GM23338 (cell line): ENCODE measurements at regions not wholly inside any gene's neighbourhood (a gene's known extent, or its start where the extent isn't known, plus 50 kb on each side); places are given as distances from the start of the nearest gene placed in this dataset.

ENCODE experiments used
- ATAC-seq: fragments of 200-7000 bp; cut with Tn5 transposase; 3 replicates; pipeline ENCODE4 v1.9.1; 2020
- DNase-seq: peaks from one replicate; pipeline ENCODE4 v3.0.0-alpha.2; 2015; ENCODE audit warnings: low spot score
- H2AFZ ChIP-seq: fragments of 200-600 bp; sonication (generic); 2 replicates; pipeline ENCODE4 v1.8.0; 2016; ENCODE audit warnings: antibody characterized with exemption, mild to moderate bottlenecking, moderate library complexity
- H3F3A ChIP-seq: fragments of 200-600 bp; sonication (generic); replicated peaks from 2 replicates; pipeline ENCODE4 v1.8.0; 2017; ENCODE audit warnings: antibody characterized with exemption, mixed run types, low read depth
- H3K27ac ChIP-seq: fragments of 200-600 bp; sonication (generic); 2 replicates; pipeline ENCODE4 v1.6.1; 2016; ENCODE audit warnings: low read depth
- H3K27me3 ChIP-seq: fragments of 200-600 bp; sonication (generic); 2 replicates; pipeline ENCODE4 v1.8.0; 2016; ENCODE audit warnings: mild to moderate bottlenecking, mixed run types, moderate library complexity; ENCODE audit not compliant: insufficient read depth
- H3K36me3 ChIP-seq: fragments of 200-600 bp; sonication (generic); 2 replicates; pipeline ENCODE4 v1.8.0; 2016; ENCODE audit warnings: mild to moderate bottlenecking; ENCODE audit not compliant: insufficient read depth
- H3K4me1 ChIP-seq: fragments of 200-600 bp; sonication (generic); 2 replicates; pipeline ENCODE4 v1.8.0; 2016; ENCODE audit warnings: mild to moderate bottlenecking, moderate library complexity; ENCODE audit not compliant: insufficient read depth
- H3K4me2 ChIP-seq: fragments of 200-600 bp; sonication (generic); 2 replicates; pipeline ENCODE4 v1.7.1; 2017; ENCODE audit warnings: mixed run types
- H3K4me3 ChIP-seq: fragments of 200-600 bp; sonication (generic); 2 replicates; pipeline ENCODE4 v1.6.1; 2016; ENCODE audit warnings: mixed run types
- H3K79me2 ChIP-seq: fragments of 200-600 bp; sonication (generic); replicated peaks from 2 replicates; pipeline ENCODE4 v1.8.0; 2017; ENCODE audit warnings: mild to moderate bottlenecking; ENCODE audit not compliant: insufficient read depth
- H3K9me2 ChIP-seq: fragments of 200-600 bp; sonication (generic); 2 replicates; pipeline ENCODE4 v1.8.0; 2017; ENCODE audit not compliant: insufficient read depth
- H4K20me1 ChIP-seq: fragments of 200-600 bp; sonication (generic); replicated peaks from 2 replicates; pipeline ENCODE4 v1.8.0; 2017; ENCODE audit warnings: mild to moderate bottlenecking; ENCODE audit not compliant: insufficient read depth
- H3K27ac Mint-ChIP-seq: 2 replicates; pipeline ENCODE4 v1.8.0; 2020; ENCODE audit warnings: inconsistent platforms, mild to moderate bottlenecking, moderate library complexity, mixed read lengths
- H3K27me3 Mint-ChIP-seq: 3 replicates; pipeline ENCODE4 v1.8.0; 2022; ENCODE audit warnings: low read depth, mild to moderate bottlenecking, moderate library complexity, mixed read lengths, inconsistent platforms; ENCODE audit not compliant: insufficient read depth, poor library complexity
- H3K36me3 Mint-ChIP-seq: 3 replicates; pipeline ENCODE4 v1.8.0; 2021; ENCODE audit warnings: low read depth, mild to moderate bottlenecking, inconsistent platforms, moderate library complexity, mixed read lengths
- H3K4me1 Mint-ChIP-seq: 3 replicates; pipeline ENCODE4 v1.8.0; 2020; ENCODE audit warnings: mild to moderate bottlenecking, inconsistent platforms, mixed read lengths
- H3K4me3 Mint-ChIP-seq: 3 replicates; pipeline ENCODE4 v1.8.0; 2021; ENCODE audit warnings: moderate library complexity, mild to moderate bottlenecking, inconsistent platforms, mixed read lengths
- H3K9me3 Mint-ChIP-seq: 3 replicates; pipeline ENCODE4 v1.8.0; 2020; ENCODE audit warnings: moderate library complexity, mild to moderate bottlenecking, inconsistent platforms, mixed read lengths
- CREB1 ChIP-seq: fragments of 250-450 bp; sonication (Bioruptor Pico); IDR thresholded peaks from 2 replicates; pipeline ENCODE4 v1.5.0; 2020; ENCODE audit warnings: low read depth, mild to moderate bottlenecking, moderate library complexity
- ETS1 ChIP-seq: IDR thresholded peaks from 2 replicates; pipeline ENCODE4 v1.6.1; 2016; ENCODE audit warnings: antibody characterized with exemption
- EZH2 ChIP-seq: fragments of 200-600 bp; sonication (generic); IDR thresholded peaks from one replicate; pipeline ENCODE4 v1.8.0; 2017; ENCODE audit warnings: antibody characterized with exemption, mild to moderate bottlenecking, low read depth; ENCODE audit not compliant: unreplicated experiment
- EZH2phosphoT487 ChIP-seq: fragments of 200-600 bp; sonication (generic); IDR thresholded peaks from one replicate; pipeline ENCODE4 v1.8.1; 2018; ENCODE audit warnings: antibody characterized with exemption; ENCODE audit not compliant: unreplicated experiment
- JUNB ChIP-seq: IDR thresholded peaks from one replicate; pipeline ENCODE4 v1.6.1; 2016; ENCODE audit warnings: antibody characterized with exemption; ENCODE audit not compliant: unreplicated experiment
- NANOG ChIP-seq: IDR thresholded peaks from 2 replicates; pipeline ENCODE4 v1.6.1; 2016; ENCODE audit warnings: antibody characterized with exemption, borderline replicate concordance
- POLR2AphosphoS5 ChIP-seq: IDR thresholded peaks from 2 replicates; pipeline ENCODE4 v1.6.1; 2016; ENCODE audit warnings: antibody characterized with exemption, low read depth
- REST ChIP-seq: IDR thresholded peaks from one replicate; pipeline ENCODE4 v1.6.1; 2018; ENCODE audit warnings: antibody characterized with exemption; ENCODE audit not compliant: unreplicated experiment
- STAT1 ChIP-seq: IDR thresholded peaks from one replicate; pipeline ENCODE4 v1.6.1; 2016; ENCODE audit warnings: antibody characterized with exemption; ENCODE audit not compliant: unreplicated experiment
- ZNF114 ChIP-seq: fragments of 250-450 bp; sonication (Bioruptor Pico); IDR thresholded peaks from 2 replicates; pipeline ENCODE4 v1.5.0; 2020; ENCODE audit warnings: mild to moderate bottlenecking, moderate library complexity
- ZNF331 ChIP-seq: fragments of 250-450 bp; sonication (Bioruptor Pico); IDR thresholded peaks from 2 replicates; pipeline ENCODE4 v1.5.0; 2020; ENCODE audit warnings: low read depth, mild to moderate bottlenecking, moderate library complexity
- ZNF462 ChIP-seq: fragments of 250-450 bp; sonication (Bioruptor Pico); IDR thresholded peaks from 2 replicates; pipeline ENCODE4 v1.5.0; 2020; ENCODE audit warnings: mild to moderate bottlenecking, moderate library complexity

GRCh38 chr3:89612027-89612426 lies 504.6 kb downstream of the EPHA3 start:
- no peak overlapping the region for H2AFZ ChIP-seq
- no peaks in the 10 kb centered on the region for H3K36me3 ChIP-seq
- no peaks in the 10 kb centered on the region for H3K36me3 Mint-ChIP-seq
- H3K4me2 ChIP-seq = no peak overlapping the region
- no peaks in the 10 kb centered on the region for H3K9me3 Mint-ChIP-seq
- peaks cover 5% of the 10 kb centered on the region; the same call in 1 of the 2 replicates for H3K4me1 ChIP-seq
- DNase-seq = no peak
- no peak overlapping the region for H3K4me3 Mint-ChIP-seq
- H3F3A ChIP-seq = no peaks in the 10 kb centered on the region
- H3K9me2 ChIP-seq = no peaks in the 10 kb centered on the region
- H4K20me1 ChIP-seq = no peaks in the 10 kb centered on the region
- no peaks in the 10 kb centered on the region for H3K27me3 ChIP-seq
- no peaks in the 10 kb centered on the region for H3K27me3 Mint-ChIP-seq
- no peak overlapping the region for H3K4me3 ChIP-seq
- H3K27ac Mint-ChIP-seq = no peak overlapping the region
- no peaks in the 10 kb centered on the region for H3K79me2 ChIP-seq
- peaks cover 3% of the 10 kb centered on the region; the same call in 2 of the 3 replicates for H3K4me1 Mint-ChIP-seq
- ATAC-seq = no peak
- TF ChIP-seq STAT1 = no peak
- TF ChIP-seq CREB1 (CRISPR knock-in tag) = no peak
- no peak for TF ChIP-seq REST
- no peak for TF ChIP-seq ZNF331
- no peak for TF ChIP-seq JUNB
- no peak for TF ChIP-seq NANOG
- TF ChIP-seq POLR2AphosphoS5 = no peak
- TF ChIP-seq EZH2 = no peak
- TF ChIP-seq ZNF462 (CRISPR knock-in tag) = no peak
- TF ChIP-seq ETS1 = no peak
- TF ChIP-seq EZH2phosphoT487 = no peak
- no peak for TF ChIP-seq ZNF114 (CRISPR knock-in tag)
- no peak overlapping the region for H3K27ac ChIP-seq
